ENCODE measurements at regions not wholly inside any gene's neighbourhood (a gene's known extent, or its start where the extent isn't known, plus 50 kb on each side); places are given as distances from the start of the nearest gene placed in this dataset.

- no peak for FAIRE-seq
- no peak for DNase-seq (ENCODE audit: low spot score)
Measured at GRCh38 chrX:71000139-71000538, 68.0 kb downstream of the SNX12 start.

DNA sequence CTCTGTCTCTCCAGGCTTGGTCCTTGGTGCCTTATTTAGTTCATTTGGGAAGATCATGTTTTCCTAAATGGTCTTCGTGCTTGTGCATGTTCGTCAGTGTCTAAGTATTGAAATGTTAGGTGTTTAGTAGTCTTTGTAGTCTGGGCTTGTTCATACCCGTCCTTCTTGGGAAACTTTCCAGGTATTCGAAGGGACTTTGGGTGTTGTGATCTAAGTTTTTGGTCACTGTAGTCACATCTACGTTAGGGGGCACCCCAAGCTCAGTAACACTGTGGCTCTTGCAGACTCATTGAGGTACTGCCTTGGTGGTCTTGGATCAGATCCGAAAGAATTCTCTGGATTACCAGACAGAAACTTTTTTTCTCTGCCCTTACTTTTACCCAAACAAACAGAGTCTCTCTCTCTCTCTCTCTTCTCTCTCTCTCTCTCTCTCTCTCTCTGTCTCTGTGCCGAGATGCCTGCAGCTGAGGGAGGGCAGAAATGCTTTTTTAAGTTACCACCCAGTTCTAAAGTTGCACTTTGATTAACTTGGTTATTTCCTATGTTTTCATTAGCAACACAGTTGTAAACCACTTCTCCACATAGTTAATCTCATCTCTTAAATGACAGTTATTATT, 67.6 kb upstream of the SLC7A3 start:
- DNase-seq (ENCODE audit: low spot score) (peak; percentile 10), FAIRE-seq (no peak)

- FAIRE-seq, result no peak
Measured at GRCh38 chrX:70995338-70995737, 64.4 kb upstream of the SLC7A3 start.

DNA sequence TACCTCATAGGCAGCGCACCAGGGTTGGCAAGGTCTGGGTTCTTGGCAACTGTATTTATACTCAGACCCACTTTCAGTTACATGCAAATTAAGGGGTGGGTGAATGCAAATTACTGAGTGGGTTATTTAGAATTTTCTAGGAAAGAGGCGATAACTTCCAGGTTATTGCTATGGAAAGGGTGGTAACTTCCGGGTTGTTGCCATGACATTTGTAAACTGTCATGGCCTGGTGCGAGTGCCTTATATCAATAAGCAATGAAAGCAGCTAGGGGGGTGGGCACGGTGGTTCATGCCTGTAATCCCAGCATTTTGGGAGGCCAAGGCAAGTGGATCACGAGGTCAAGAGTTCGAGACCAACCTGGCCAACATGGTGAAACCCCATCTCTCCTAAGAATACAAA, 57.5 kb upstream of the SLC7A3 start:
- DNase-seq (ENCODE audit: low spot score), result no peak
- FAIRE-seq, result no peak

More at GRCh38 chrX:70995338-70995737, 64.4 kb upstream of the SLC7A3 start:
- DNase-seq (ENCODE audit: low spot score), result no peak

All from urothelium cell line (cell line).